ENCODE measurements at regions not wholly inside any gene's neighbourhood (a gene's known extent, or its start where the extent isn't known, plus 50 kb on each side); places are given as distances from the start of the nearest gene placed in this dataset.

DNA sequence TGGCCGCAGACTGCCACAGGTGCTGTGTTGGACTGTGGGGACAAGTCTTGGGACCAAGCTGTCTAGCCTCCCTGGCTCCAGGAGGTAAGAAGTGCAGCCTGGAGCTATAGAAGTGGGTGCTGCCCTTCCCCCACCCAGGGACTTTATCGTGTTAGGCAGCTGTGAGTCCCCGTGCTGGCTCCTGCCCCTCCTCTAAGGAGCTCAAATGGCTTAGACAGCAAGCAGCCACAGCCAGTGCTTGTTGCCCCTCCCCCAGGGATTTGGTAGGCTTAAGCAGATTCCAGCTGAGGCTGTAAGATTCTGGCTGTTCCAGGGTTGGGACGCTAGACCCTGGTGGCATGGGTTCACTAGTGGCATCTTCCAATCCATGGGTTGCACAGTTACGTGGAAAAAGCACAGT is 979.4 kb upstream of the PCDH10 start:
- no peak for DNase-seq (ENCODE audit: low spot score)
- WGBS, result 83% methylated on average over 5 of the region's 5 CpGs
- peaks cover 0 to 2% (median 0%) of the 10 kb centered on the region in 4 donors for H3K27me3 ChIP-seq (ENCODE audit: control insufficient read depth in 4 of 4, insufficient read depth in 4 of 4, low read length in 3 of 4)
- H3K4me1 ChIP-seq (ENCODE audit: control insufficient read depth in 4 of 4, insufficient read depth in 4 of 4, low read length in 3 of 4), result no peaks in the 10 kb centered on the region
- no peak overlapping the region for H3K27ac ChIP-seq (ENCODE audit: low read depth in 1 of 2, low read length in 2 of 2)
- H3K9me3 ChIP-seq (ENCODE audit: control insufficient read depth in 4 of 4, low read length in 3 of 4), result no peaks in the 10 kb centered on the region
- TF ChIP-seq, protein P1, sequence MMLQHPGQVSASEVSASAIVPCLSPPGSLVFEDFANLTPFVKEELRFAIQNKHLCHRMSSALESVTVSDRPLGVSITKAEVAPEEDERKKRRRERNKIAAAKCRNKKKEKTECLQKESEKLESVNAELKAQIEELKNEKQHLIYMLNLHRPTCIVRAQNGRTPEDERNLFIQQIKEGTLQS (IDR thresholded peaks at IDR 0.05), result no peak
- TF ChIP-seq, protein P2, sequence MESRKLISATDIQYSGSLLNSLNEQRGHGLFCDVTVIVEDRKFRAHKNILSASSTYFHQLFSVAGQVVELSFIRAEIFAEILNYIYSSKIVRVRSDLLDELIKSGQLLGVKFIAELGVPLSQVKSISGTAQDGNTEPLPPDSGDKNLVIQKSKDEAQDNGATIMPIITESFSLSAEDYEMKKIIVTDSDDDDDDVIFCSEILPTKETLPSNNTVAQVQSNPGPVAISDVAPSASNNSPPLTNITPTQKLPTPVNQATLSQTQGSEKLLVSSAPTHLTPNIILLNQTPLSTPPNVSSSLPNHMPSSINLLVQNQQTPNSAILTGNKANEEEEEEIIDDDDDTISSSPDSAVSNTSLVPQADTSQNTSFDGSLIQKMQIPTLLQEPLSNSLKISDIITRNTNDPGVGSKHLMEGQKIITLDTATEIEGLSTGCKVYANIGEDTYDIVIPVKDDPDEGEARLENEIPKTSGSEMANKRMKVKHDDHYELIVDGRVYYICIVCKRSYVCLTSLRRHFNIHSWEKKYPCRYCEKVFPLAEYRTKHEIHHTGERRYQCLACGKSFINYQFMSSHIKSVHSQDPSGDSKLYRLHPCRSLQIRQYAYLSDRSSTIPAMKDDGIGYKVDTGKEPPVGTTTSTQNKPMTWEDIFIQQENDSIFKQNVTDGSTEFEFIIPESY (IDR thresholded peaks at IDR 0.05), result no peak
- TF ChIP-seq RAD21 (IDR thresholded peaks at IDR 0.05) (no peak), YY1 (IDR thresholded peaks at IDR 0.05) (no peak), HNF4A (conservative IDR thresholded peaks at IDR 0.05) (no peak), TAF1 (conservative IDR thresholded peaks at IDR 0.05) (no peak), FOXA1 (IDR thresholded peaks at IDR 0.05) (no peak), RXRA (IDR thresholded peaks at IDR 0.05) (no peak), FOXA2 (IDR thresholded peaks at IDR 0.05) (no peak), EGR1 (IDR thresholded peaks at IDR 0.05; ENCODE audit: low read depth in 2 of 2) (no peak), JUND (IDR thresholded peaks at IDR 0.05) (no peak)
- TF ChIP-seq, protein P3, sequence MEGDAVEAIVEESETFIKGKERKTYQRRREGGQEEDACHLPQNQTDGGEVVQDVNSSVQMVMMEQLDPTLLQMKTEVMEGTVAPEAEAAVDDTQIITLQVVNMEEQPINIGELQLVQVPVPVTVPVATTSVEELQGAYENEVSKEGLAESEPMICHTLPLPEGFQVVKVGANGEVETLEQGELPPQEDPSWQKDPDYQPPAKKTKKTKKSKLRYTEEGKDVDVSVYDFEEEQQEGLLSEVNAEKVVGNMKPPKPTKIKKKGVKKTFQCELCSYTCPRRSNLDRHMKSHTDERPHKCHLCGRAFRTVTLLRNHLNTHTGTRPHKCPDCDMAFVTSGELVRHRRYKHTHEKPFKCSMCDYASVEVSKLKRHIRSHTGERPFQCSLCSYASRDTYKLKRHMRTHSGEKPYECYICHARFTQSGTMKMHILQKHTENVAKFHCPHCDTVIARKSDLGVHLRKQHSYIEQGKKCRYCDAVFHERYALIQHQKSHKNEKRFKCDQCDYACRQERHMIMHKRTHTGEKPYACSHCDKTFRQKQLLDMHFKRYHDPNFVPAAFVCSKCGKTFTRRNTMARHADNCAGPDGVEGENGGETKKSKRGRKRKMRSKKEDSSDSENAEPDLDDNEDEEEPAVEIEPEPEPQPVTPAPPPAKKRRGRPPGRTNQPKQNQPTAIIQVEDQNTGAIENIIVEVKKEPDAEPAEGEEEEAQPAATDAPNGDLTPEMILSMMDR (IDR thresholded peaks at IDR 0.05; ENCODE audit: low read depth, low read length, missing input control), result no peak
- H3K4me3 ChIP-seq (ENCODE audit: low read depth in 1 of 3, low read length in 3 of 3), result no peak overlapping the region
- no peak overlapping the region for H3K9ac ChIP-seq (ENCODE audit: low read depth in 1 of 2, low read length in 2 of 2)
- no peaks in the 10 kb centered on the region for H3K36me3 ChIP-seq (ENCODE audit: control insufficient read depth in 4 of 4, insufficient read depth in 3 of 4, low read depth in 1 of 4, low read length in 3 of 4)

DNA sequence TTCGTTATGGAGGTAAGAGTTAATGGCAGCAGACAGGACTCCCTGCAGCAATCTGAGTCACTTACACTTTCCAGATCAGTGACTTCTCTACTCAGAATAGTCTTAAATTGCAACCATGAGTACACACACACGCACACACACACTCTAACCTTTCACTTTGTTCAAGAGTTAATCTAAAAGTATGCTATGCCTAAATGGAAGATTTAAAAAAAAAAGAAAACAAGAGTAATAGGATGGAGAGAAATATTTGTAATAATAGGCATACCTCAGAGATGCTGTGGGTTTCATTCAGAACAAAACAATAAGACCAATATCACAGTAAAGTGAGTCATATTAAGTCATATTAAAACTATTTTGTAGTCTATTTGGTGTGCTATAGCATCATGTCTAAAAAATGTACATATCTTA is 969.1 kb upstream of the PCDH10 start:
- no peak for DNase-seq (ENCODE audit: low spot score)
- 59% methylated on average over 2 of the region's 2 CpGs for WGBS
- Histone ChIP-seq H3K4me3 (ENCODE audit: low read depth in 1 of 3, low read length in 3 of 3) (no peak overlapping the region), H3K4me1 (ENCODE audit: control insufficient read depth in 4 of 4, insufficient read depth in 4 of 4, low read length in 3 of 4) (no peaks in the 10 kb centered on the region), H3K27me3 (ENCODE audit: control insufficient read depth in 4 of 4, insufficient read depth in 4 of 4, low read length in 3 of 4) (no peaks in the 10 kb centered on the region), H3K9ac (ENCODE audit: low read depth in 1 of 2, low read length in 2 of 2) (no peak overlapping the region), H3K9me3 (ENCODE audit: control insufficient read depth in 4 of 4, low read length in 3 of 4) (peaks cover 0 to 3% (median 0%) of the 10 kb centered on the region in 4 donors), H3K36me3 (ENCODE audit: control insufficient read depth in 4 of 4, insufficient read depth in 3 of 4, low read depth in 1 of 4, low read length in 3 of 4) (no peaks in the 10 kb centered on the region), H3K27ac (ENCODE audit: low read depth in 1 of 2, low read length in 2 of 2) (no peak overlapping the region)
- TF ChIP-seq YY1 (IDR thresholded peaks at IDR 0.05) (no peak), RXRA (IDR thresholded peaks at IDR 0.05) (no peak), GABPA (IDR thresholded peaks at IDR 0.05 in 1 of 2, conservative IDR thresholded peaks at IDR 0.05 in 1 of 2) (no peak), SP1 (IDR thresholded peaks at IDR 0.05) (no peak), FOXA2 (IDR thresholded peaks at IDR 0.05) (no peak), HNF4A (conservative IDR thresholded peaks at IDR 0.05) (no peak), NR2F2 (IDR thresholded peaks at IDR 0.05) (no peak), JUND (IDR thresholded peaks at IDR 0.05) (no peak), HNF4G (IDR thresholded peaks at IDR 0.05) (no peak), RAD21 (IDR thresholded peaks at IDR 0.05) (no peak), EGR1 (IDR thresholded peaks at IDR 0.05; ENCODE audit: low read depth in 2 of 2) (no peak), FOXA1 (IDR thresholded peaks at IDR 0.05) (no peak), TAF1 (conservative IDR thresholded peaks at IDR 0.05) (no peak)
- TF ChIP-seq, protein P2 (IDR thresholded peaks at IDR 0.05), result no peak
- TF ChIP-seq, protein P4, sequence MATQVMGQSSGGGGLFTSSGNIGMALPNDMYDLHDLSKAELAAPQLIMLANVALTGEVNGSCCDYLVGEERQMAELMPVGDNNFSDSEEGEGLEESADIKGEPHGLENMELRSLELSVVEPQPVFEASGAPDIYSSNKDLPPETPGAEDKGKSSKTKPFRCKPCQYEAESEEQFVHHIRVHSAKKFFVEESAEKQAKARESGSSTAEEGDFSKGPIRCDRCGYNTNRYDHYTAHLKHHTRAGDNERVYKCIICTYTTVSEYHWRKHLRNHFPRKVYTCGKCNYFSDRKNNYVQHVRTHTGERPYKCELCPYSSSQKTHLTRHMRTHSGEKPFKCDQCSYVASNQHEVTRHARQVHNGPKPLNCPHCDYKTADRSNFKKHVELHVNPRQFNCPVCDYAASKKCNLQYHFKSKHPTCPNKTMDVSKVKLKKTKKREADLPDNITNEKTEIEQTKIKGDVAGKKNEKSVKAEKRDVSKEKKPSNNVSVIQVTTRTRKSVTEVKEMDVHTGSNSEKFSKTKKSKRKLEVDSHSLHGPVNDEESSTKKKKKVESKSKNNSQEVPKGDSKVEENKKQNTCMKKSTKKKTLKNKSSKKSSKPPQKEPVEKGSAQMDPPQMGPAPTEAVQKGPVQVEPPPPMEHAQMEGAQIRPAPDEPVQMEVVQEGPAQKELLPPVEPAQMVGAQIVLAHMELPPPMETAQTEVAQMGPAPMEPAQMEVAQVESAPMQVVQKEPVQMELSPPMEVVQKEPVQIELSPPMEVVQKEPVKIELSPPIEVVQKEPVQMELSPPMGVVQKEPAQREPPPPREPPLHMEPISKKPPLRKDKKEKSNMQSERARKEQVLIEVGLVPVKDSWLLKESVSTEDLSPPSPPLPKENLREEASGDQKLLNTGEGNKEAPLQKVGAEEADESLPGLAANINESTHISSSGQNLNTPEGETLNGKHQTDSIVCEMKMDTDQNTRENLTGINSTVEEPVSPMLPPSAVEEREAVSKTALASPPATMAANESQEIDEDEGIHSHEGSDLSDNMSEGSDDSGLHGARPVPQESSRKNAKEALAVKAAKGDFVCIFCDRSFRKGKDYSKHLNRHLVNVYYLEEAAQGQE (IDR thresholded peaks at IDR 0.05), result no peak
- TF ChIP-seq, protein P1 (IDR thresholded peaks at IDR 0.05), result no peak
- TF ChIP-seq, protein P5, sequence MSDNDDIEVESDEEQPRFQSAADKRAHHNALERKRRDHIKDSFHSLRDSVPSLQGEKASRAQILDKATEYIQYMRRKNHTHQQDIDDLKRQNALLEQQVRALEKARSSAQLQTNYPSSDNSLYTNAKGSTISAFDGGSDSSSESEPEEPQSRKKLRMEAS (IDR thresholded peaks at IDR 0.05), result no peak
- TF ChIP-seq, protein P3 (IDR thresholded peaks at IDR 0.05; ENCODE audit: low read depth, low read length, missing input control), result no peak

All from liver (tissue), 8 donors.